ENCODE measurements at regions not wholly inside any gene's neighbourhood (a gene's known extent, or its start where the extent isn't known, plus 50 kb on each side); places are given as distances from the start of the nearest gene placed in this dataset.

DNA sequence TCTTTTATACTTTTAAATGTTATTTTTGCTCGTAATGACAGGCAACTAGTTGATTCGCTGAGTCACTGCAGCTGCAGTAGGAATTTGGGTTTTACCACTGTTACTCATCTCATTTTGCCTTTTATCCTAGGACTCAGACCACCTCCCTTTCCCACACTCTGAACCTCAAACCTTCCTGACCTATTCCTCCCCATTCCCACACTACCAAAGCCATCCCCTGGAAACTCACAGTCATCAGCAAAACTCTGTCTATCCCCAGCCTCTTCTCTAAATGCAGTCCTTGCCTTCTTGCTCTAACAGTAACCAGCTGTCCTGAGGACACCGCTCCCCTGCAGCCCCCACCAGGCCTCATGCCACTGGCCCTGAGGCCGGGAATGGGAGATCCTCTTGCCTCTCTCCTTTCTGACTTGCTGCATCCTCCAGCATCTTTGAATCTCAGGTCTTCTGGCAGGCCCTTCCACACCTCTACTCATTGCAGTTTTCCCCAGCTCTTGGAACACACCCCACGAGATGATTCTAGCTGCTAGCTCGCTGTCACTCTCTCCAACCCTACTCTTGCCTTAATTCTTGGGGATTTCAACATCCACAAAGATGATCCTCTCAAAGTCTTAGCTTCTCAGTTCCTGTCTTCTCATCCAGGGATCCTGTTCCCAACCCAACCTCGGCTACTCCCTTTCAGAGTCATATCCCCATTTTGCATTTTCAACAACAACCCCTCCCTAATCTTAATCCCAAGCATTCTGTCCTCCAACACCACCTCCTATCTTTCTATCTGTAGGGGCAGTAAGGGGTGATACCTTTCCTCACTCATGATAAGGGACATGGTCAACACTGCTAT lies 55.9 kb upstream of the C3orf80 start:
- peak; percentile 81 for DNase-seq (ENCODE audit: low read depth)
- TF ChIP-seq, protein P1, sequence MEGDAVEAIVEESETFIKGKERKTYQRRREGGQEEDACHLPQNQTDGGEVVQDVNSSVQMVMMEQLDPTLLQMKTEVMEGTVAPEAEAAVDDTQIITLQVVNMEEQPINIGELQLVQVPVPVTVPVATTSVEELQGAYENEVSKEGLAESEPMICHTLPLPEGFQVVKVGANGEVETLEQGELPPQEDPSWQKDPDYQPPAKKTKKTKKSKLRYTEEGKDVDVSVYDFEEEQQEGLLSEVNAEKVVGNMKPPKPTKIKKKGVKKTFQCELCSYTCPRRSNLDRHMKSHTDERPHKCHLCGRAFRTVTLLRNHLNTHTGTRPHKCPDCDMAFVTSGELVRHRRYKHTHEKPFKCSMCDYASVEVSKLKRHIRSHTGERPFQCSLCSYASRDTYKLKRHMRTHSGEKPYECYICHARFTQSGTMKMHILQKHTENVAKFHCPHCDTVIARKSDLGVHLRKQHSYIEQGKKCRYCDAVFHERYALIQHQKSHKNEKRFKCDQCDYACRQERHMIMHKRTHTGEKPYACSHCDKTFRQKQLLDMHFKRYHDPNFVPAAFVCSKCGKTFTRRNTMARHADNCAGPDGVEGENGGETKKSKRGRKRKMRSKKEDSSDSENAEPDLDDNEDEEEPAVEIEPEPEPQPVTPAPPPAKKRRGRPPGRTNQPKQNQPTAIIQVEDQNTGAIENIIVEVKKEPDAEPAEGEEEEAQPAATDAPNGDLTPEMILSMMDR (IDR thresholded peaks at IDR 0.05; ENCODE audit: low read depth, low read length, missing control alignments), result no peak
- H3K4me3 ChIP-seq (ENCODE audit: low read depth, low read length), result no peak overlapping the region
- in situ Hi-C loops (cut with HindIII; ENCODE audit: low sequenced_read_pairs), result no loop called here

DNA sequence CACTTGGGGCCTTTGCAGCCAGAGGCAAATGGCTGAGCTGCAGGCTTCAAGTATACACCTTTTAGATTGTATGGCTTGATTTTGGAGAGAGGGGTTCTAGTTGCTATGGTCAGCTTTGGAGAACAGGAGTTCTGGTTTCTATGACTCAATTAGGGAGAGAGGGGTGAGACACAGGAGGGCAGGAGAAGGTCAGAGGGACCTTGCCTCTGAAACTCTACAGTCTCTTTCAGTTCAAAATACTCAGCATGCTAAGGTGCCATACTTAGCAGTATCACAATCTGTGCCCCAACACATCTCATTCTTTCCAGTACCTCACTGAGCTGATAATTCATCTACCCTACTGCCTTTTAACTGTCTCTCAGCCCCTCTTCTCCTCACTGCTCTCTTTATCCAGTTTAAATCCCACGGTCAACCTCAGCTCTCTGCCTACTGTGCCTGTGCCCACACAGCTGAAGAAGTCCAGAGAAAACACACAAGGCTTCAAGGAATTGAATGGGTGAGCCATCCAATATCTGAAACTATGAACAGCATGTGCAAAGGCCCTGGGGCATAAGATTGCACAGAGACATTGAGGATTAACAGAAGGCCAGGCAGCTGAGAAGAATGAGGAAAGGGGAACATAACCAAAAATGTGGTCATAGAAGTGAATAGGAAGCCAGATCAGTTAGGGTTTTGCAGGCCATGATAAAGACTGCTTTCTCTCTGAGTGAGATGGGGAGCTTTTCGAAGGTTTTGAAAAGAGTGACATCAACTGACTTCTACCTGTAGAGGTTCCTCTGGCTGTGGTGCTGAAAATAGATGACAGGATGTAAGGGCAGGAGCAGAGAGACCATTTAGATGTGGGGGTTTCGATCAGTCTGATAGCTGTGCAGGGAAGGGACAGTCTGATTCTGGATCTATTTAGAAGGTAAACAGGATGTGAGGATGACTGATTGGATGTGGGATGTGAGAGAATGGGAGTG lies 54.5 kb upstream of the C3orf80 start:
- in situ Hi-C loops (cut with HindIII; ENCODE audit: low sequenced_read_pairs), result no loop called here
- TF ChIP-seq, protein P1 (IDR thresholded peaks at IDR 0.05; ENCODE audit: low read depth, low read length, missing control alignments), result no peak
- H3K4me3 ChIP-seq (ENCODE audit: low read depth, low read length), result no peak overlapping the region
- no peak for DNase-seq (ENCODE audit: low read depth)

DNA sequence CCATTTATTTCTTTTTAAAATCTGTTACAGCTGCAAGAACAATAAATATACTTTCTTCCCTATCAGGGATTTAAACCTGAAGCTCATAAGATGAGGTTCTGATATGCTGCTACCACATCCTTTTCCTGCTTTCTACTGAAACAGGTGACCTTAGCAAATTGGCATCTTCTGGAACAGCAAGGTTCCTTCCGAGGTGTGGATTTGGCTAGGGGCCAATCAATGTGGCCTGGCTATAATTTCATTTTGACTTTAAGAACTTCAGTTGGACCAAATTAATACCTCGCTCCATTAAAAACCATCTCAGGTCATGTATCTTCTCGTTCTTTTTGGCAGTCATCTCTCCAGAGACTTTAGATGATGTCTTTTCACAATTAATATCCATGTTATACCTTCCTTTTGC lies 53.4 kb upstream of the C3orf80 start:
- no peak overlapping the region for H3K4me3 ChIP-seq (ENCODE audit: low read depth, low read length)
- in situ Hi-C loops (cut with HindIII; ENCODE audit: low sequenced_read_pairs), result no loop called here
- TF ChIP-seq, protein P1 (IDR thresholded peaks at IDR 0.05; ENCODE audit: low read depth, low read length, missing control alignments), result no peak
- DNase-seq (ENCODE audit: low read depth), result no peak

DNA sequence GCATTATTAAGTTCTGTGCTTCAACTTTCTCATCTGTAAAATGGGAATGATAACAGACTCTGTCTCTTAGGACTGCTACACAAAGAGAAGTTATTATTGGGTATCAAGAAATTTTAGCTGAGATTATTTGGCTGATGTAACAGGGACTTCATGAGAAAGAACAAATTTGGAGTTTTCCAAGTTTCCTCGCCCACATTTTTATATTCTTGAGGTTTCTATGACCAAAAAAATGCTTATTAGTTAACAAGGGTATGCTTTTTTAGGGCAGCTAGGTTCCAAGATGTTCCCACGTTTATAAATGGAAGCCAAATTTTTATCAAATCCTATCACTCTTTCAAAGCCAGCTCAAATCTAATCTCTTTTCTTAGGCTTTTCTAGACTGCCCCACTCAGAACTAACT lies 50.6 kb upstream of the C3orf80 start:
- in situ Hi-C loops (cut with HindIII; ENCODE audit: low sequenced_read_pairs), result no loop called here
- TF ChIP-seq, protein P1 (IDR thresholded peaks at IDR 0.05; ENCODE audit: low read depth, low read length, missing control alignments), result no peak
- no peak for DNase-seq (ENCODE audit: low read depth)
- no peak overlapping the region for H3K4me3 ChIP-seq (ENCODE audit: low read depth, low read length)
